ENCODE measurements at regions not wholly inside any gene's neighbourhood (a gene's known extent, or its start where the extent isn't known, plus 50 kb on each side); places are given as distances from the start of the nearest gene placed in this dataset.

DNA sequence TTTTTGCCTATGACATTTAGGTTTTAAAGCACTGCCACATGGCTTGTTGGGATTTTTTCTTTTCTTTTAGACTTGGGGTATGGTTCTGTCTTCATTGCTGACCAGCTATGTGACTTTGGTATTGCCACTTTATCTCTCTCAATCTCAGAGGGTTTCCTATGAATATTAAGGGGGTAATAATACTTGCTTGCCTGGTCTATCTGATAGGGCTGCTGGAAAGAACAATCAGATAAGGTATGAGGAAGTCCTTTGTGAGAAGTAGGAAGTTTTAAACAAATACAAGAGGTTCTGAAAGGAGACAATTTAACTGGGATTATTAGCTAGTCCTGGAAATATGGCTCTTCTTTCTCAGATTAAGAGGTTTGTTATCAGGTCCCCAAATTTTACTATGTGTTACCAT is 80.8 kb downstream of the ZNF92 start:
- TF ChIP-seq, protein P1, sequence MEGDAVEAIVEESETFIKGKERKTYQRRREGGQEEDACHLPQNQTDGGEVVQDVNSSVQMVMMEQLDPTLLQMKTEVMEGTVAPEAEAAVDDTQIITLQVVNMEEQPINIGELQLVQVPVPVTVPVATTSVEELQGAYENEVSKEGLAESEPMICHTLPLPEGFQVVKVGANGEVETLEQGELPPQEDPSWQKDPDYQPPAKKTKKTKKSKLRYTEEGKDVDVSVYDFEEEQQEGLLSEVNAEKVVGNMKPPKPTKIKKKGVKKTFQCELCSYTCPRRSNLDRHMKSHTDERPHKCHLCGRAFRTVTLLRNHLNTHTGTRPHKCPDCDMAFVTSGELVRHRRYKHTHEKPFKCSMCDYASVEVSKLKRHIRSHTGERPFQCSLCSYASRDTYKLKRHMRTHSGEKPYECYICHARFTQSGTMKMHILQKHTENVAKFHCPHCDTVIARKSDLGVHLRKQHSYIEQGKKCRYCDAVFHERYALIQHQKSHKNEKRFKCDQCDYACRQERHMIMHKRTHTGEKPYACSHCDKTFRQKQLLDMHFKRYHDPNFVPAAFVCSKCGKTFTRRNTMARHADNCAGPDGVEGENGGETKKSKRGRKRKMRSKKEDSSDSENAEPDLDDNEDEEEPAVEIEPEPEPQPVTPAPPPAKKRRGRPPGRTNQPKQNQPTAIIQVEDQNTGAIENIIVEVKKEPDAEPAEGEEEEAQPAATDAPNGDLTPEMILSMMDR (IDR thresholded peaks at IDR 0.05) = no peak
- no peak for TF ChIP-seq POLR2A (IDR thresholded peaks at IDR 0.05)
- no peak for TF ChIP-seq POLR2AphosphoS5 (IDR thresholded peaks at IDR 0.05)

Measured in breast epithelium (tissue), 3 donors.